DMS 273 treated with DMSO at 0.1 percent for 48 hours (cell line): ENCODE measurements at regions not wholly inside any gene's neighbourhood (a gene's known extent, or its start where the extent isn't known, plus 50 kb on each side); places are given as distances from the start of the nearest gene placed in this dataset.

Experiments
- DNase-seq: peaks from one replicate; lab custom pipeline; 2025; lab: John Stamatoyannopoulos, UW

DNA sequence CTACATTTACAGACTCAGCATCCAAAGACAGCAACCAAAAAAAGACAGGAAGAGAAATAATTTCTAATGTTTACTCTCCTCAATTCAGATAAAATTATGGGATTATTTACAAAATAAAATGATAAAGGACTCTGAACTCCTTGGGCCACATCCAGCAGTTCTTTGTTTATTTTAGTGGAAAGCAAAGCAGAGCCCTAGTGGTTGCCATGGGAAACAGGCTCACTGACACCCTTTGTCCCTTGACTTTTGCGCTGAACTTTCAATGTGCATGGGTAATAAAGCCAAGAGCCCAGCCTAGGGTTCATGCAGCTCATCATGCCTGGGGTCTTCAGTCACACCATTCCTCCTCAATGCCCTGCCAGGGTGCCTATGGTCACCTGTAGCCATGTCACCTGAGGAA lies 442.6 kb upstream of the IGFBP3 start:
- no peak for DNase-seq

DNA sequence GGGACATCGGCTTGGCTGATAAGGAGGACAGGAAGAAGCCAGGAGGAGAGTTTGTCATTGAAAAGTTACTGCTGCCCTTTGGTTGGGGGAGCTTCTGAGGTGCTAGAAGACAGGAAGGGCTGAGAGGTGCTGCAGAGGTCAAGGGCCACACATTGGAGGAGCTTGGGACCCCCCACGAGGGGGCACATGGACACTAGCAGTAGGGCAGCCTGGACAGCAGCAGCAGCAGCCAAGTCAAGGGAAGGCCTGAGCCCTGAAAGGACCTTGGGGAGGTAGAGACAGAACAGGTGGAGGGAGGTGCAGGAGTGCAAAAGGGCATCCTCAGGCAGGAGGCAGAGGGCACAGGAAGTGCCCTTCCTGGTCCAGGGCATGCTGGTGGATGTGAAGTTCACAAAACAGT lies 439.7 kb upstream of the IGFBP3 start:
- DNase-seq = no peak

DNA sequence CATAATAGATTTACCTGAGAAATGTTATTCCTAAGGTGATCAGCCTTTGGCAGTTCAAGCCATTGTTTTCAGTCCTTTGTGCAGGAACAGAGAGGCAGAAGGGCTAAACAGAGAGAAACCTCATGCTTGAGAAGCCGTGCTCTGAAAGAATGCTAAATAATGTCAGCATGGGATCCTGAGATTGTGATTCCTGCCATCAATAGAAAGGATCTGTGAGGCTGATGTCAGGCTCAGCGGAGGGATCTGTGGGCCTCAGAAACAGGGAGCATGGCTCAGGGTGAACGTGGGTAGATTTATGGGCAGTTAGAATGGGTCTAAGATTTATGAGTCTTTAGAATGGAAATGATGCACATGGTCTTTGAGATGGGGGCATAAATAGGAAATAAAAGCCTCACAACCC lies 439.2 kb upstream of the IGFBP3 start:
- no peak for DNase-seq

DNA sequence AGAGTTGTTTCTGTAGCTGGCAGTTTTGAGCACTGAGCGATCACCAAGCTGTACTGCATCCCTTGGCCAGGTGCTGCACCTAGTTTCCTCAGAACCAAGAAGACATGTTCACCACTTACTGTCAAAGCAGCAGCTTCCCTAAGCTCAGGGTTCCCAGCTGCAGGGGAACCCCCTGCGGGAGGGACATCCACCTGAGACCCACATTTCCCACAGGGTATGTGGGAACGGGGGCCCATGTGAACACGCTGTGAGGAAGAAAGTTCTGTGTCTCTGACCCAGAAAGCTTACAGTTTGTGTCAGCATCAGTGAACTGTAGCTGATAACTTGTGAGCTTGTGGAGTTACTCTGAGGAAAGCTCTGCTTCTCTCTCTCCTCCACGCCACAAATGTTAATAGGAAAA lies 436.8 kb upstream of the IGFBP3 start:
- DNase-seq = no peak

DNA sequence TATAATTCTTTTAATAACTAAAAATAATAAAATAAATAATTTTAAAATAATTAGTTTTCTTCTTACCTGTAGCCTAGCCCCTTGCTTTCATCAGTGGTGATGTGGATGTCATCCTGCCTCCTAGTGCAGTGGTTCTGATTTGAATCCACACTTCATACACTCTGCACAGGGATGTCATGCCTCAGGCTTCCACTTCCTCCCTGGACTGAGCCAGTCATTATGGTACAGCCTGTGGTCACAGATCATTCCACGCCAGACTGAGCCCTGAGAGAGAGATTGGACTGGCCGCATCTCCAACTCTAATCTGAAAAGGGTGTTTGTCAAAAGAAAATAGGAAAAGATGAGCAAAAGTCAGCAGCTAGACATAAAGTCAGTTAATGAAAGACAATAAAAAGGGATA lies 436.2 kb upstream of the IGFBP3 start:
- DNase-seq = no peak

DNA sequence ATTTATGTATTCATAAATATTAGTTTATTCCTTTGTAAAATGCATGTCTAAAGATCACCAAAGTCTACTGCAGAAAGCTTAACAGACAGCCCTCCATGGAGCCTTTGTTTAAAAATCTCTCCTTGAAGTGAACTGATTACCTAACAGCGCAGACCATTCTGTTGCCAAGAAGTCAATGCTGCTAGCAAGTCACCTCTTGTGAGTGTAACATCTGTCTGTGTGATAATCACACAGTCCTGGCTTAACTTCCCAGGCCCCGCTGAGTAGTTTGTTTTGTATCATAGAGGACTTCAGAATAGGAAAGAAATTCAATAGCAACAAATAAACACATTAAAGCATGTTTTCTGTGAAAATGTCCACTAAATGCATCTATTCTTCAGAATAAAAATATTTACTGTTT lies 435.3 kb upstream of the IGFBP3 start:
- no peak for DNase-seq

DNA sequence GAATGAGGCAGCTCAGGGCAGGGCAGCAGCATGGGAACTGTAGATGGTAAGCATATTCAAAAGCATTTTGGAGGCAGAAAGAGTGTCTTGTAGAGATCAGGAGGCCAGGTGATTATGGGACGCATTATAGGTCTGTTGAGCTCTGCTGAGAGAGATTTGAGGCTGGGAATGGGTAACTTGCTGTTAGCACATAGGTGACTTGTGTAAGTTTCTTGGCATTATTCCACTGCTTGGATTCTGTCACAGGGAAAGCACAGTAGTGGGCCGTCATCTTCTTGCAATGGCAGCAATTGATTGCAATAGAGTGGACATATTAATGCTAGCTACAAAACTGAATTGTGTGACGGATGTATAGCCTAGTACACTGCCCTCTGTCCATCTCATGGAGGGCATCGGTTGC lies 434.3 kb upstream of the IGFBP3 start:
- no peak for DNase-seq

DNA sequence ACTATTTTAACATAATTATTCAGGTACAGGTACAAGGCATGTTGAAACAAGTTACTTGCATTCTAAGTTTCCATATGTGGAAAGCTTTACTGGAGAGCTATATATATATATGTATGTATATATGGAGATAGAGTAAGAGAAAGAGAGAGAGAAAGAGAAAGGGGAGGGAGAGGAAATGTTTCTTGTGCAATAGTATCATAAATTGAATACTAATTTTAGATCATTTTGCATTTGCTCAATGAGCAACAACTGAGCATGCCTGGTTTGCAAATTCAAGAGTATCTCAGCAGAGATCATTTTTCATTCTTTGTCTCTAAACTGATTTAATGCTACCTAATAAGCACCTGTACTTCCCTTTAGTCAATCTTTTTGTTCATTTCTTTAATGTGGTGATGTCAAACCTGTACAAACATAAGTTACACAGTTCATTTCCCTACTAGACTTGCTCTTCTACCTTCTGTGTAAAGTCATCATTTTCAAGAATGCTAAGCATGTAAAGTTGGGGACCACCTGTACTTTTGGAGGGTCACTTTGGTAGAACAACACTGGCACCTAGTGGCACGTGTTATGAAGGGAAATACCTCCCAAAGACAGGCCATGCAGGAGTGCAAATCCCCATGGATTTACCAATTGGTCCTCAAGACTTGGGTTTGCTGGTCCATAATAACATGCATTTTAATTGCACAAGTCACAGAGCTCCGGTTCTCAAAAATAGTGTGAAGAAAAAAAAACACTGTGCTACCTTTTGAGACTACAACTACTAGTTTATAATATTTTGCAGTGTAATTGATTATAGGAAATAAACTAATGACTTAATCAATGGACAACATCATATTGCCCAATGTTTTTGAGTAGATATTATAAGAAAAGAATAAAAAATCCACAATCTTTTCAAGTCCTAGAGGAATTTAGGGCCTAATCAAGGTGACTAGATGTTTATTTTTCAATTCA lies 431.2 kb upstream of the IGFBP3 start:
- no peak for DNase-seq

DNA sequence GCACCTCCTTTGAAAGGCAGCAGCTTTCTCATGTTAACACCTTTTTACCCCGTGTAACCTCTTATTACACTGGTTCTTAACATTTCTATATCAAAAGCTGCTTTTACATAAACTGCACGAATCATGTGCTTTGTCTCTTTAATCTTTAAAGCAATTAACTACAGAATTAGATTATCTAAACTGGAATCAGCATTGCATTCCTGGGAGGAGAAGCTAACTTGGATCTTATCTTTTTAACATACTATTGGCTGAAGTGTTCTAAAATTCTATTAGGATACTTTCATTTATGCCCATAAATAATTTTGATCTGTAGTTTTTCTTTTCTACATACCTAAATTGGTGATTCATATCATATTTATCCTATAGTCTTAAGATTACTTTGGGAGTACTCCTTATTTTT lies 428.4 kb upstream of the IGFBP3 start:
- DNase-seq = no peak

DNA sequence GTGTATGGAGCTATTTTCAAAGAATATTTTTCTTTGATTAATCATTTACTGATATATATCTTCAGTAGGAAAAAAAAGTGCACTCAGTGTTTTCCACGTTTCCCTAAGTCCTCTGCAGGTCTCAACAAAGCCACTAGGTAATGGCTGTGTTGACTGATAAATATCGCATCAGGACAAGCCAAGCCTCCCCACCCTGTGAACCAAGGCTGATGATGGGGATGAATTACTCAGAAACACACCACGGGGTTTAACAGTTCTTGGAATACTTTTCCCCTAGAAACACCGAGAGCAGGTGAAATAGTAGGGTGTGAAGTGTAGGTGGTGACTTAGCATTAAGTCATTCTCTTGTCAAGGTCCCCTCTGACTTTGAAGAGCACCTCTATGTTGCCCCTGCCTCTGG lies 423.5 kb upstream of the IGFBP3 start:
- no peak for DNase-seq

DNA sequence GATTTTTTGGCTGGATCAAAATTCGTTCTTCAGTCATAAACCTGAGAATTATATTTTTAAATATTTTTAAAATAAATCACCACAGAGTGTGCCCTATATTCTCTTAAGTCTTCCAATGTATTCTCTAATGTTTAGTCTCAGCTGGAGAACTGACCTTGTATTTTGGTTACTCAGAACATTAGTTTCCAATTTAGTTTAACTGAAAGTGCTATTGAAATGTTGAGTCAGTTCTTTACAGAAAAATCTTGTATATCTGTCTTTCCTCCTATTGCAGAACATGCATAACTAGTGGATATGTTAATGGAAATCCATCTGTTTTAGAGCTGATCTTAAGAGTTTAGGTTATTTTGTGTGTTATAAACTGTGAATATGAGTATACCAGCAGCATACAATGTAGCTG lies 422.7 kb upstream of the IGFBP3 start:
- no peak for DNase-seq

DNA sequence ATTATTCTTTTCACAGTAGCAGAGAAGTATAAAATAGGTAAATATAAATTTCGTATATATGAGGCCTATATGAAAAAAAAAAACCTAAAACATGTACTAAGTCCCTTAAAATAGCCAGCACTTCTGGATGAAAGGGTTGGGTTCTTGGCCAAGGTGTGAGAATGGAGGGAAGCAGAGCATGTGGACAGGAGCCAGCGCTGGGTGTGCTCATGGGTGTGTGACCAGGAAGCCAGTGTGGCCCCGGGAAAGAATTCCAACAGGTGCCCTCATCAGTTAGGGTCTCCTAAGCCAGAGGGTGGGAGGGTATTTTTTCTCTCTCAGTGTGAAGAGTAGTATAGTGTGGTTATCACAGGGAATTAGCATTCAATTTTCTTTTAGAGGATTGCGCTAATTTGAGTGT lies 401.9 kb upstream of the IGFBP3 start:
- DNase-seq = no peak

DNA sequence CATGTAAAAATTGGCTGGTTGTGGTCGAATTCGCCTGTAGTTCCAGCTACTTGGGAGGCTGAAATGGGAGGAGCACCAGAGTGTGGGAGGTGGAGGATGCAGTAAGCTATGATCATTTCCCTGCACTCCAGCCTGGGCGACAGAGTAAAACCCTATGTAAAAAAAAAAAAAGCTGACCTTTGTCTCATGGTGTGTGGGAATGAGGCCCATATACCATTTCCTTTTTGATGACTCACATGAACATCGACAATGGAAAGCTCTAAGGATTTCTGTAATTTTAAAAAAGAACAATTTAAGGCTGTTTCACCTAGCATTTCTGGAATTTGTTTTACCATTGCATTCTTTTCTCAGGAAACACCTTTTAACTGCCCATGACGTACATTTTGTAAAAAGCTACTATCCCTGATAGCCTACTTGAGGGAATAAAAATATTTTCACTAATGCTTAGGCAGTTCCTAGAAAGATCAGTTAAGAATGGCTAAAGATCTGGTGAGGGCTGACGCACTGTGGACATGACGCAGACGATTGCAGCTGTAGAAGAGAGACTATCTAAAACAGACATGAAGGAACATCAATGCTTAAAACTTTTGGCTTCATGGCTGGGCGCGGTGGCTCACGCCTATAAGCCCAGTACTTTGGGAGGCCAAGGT lies 400.6 kb upstream of the IGFBP3 start:
- no peak for DNase-seq

DNA sequence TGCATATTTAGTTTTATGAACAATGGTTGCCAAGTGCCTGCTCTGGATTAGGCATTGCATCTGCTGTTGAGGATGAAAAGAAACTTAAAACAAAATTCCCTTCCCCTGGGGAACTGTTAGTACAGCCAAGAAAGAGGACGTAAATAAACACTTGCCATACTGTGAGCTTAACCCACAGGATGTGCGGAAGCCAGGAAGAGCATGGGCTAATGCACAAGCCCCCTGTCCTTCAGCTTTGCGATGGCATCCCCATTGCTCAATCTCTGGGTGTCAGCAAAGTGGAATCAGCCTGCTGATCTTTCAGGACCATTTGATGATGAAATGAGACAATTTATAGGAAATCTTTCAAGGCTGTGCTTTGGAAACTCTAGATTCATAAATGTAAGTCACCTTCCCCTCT lies 399.9 kb upstream of the IGFBP3 start:
- no peak for DNase-seq

DNA sequence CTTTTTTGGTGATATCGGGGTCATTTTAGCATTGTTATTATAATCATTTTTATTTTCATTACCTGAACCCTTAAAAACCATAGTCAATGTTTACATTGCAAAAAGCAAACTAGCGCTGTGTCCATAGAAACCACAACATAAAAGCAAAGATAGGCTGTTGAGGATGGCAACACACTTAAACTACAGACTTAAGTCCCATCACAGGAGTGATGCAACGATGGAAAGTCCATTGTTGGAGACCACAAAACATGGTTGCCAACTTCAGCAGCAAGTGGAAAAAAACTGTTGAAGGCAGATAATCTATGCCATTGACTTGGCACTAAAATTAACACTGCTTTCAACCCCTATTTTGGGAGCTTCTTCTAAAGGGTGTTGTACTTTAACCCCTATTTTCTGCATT lies 398.8 kb upstream of the IGFBP3 start:
- no peak for DNase-seq

DNA sequence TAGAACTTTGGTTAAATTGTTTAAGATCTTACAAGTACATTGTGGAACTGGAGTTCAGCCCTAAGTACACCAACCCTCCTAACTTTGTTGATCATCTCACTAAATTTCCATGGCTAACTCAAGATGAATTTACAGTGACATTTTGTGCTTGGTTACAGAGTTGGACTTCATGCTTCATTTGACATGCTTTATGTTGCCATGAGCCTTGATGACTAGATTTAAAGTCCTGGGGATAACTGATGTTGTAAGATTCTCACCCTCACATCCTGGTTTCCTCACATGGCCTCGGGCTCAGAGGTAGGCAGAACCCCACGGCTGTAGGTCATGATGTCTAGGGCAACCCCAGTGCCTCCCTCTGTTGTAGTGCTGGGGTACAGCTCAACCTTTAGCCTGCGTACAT lies 397.2 kb upstream of the IGFBP3 start:
- DNase-seq = no peak

DNA sequence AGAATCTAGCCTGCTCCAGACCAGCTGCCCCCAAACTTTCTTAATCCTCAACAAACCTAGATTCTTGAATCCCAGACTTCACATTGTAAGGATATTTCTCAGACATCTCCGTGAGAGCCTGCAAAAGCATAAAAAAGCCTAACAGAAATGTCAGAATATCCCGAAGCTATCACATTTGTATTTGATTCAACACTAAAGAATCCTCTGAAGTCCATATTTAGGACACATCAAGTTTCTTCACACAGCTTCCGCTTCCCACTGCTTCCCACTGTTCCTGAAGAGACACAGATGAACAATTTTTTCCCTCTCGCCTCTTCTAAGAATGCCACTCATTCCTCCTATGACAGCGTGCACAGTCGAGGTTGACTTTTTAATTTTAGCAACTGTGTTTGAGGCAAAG lies 396.2 kb upstream of the IGFBP3 start:
- no peak for DNase-seq

DNA sequence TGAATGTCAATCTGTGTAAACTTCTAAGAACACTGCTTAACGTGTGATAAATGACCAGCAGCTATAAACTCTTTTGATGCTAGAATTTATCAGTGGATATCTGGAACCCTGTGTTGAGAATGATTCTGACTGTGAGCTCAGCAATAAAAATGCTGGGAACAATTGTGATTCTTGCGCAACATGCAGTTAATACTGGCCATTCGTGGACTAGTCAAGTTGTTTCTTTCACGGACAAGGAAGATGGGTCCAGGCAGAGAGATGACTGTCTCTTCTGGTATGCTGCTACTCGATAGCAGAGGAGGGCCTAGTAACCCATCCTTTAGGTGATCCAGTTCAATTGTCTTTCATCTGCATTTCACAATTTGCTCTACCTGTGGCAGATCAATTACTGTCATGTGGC lies 394.8 kb upstream of the IGFBP3 start:
- DNase-seq = no peak

DNA sequence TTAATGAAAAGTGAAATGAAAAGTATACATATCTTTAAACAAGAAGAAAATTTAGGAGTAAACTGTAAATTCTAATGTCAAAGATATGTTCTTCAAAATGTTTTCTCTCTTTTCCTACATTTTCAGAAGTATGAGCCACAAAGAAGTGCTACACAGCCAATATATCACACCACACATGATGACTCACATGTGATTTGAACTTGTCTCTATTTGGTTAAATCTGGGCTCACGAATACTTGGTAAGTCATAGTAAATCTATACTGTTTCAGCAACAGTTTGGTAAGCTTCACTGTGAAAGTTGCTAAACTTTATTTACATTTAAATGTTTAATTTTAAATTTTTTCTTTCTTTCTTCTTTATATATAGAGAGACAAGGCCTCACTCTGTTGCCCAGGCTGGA lies 380.6 kb upstream of the IGFBP3 start:
- no peak for DNase-seq

DNA sequence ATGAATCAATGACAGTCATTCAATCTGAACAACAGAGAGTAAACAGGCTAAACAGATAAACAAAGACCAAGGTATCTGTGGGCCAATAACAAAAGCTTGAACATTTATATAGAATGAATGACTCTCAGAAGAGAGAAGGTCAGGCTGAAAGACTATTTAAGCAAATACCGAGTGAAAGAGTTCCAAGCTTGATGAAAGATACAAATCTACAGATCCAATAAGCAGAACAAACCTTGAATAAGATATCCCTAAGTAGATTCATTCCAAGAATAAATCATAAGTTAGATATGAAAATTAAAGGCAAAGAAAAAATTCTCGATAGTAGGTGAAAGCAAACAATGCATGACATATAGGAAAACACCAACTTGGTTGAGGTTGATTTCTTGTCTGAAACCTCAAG lies 376.4 kb upstream of the IGFBP3 start:
- DNase-seq = no peak

DNA sequence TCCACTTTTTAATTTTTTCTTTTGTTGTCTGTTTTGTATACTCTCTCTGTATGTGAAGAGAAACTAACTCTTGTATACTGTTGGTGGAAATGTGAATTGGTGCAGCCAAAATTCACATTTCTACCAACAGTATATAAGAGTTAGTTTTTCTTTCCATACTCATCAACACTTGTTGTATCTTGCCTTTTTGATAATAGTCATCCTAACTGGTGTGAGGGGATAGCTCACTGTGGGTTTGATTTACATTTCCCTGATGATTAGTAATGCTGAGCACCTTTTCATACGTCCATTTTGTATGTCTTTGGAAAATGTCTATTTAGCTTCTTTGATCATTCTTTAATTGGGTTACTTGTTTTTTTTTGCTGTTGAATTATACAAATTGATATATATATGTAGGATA lies 375.5 kb upstream of the IGFBP3 start:
- DNase-seq = no peak

DNA sequence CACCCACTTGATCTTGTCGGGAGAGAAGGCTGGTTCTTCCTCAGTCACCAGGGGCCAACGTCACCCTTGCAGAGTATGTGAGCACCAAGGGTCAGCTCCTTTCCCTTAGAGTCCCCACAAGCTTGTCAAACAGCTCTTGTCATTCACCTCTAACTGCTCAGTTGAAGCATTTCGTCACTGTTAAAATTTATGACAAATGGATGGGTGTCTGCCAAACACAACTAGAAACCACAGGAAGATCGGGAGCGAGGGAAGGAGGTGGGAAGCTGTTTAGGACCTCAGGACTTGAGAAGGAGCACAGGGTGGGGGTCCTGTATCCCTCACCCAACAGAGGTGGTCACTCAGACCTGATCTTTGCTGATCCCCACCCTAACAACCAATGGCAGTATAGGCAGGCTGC lies 373.3 kb upstream of the IGFBP3 start:
- no peak for DNase-seq

DNA sequence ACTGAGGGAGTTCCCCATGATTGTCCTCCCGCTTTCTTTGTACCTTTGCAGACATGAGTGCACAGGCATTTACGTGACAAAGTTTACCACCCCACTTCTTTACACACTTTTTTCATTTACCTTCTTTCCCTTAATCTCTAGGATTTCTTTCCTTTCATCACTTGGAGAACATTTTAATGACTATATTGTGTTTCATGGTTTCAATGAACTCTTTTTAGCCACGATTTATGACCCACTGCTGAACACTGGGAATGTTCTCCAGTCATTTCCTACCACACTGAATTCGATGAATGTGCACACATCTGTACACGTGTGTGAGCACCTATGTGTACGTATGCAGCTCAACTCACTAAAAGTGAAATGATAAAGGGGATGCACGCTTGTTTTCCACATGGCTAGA lies 371.7 kb upstream of the IGFBP3 start:
- no peak for DNase-seq
